Endothelial cell of umbilical vein (primary cell): ENCODE measurements at regions not wholly inside any gene's neighbourhood (a gene's known extent, or its start where the extent isn't known, plus 50 kb on each side); places are given as distances from the start of the nearest gene placed in this dataset.

Source experiments
- BruUV-seq: library from RNA; stranded (reverse); fragments of 400-500 nt; replicated peaks from 2 replicates; lab custom pipeline; 2021; lab: Mats Ljungman, UMichigan
- CTCF ChIA-PET: fragments of 300-600, 350-600 bp; sonication (Branson Sonifier 250); formaldehyde crosslinking; loops from one replicate; lab custom pipeline; 2021; ENCODE audit warnings: antibody characterized with exemption, inconsistent platforms; lab: Charles Lee
- POLR2A ChIA-PET: fragments of 300-600, 350-600 bp; sonication (Branson Sonifier 250); formaldehyde crosslinking; loops from one replicate; lab custom pipeline; 2021; ENCODE audit warnings: antibody characterized with exemption, inconsistent platforms; lab: Charles Lee
- DNase-seq: peaks from one replicate; pipeline ENCODE4 v3.0.0-alpha.2; 2011; ENCODE audit warnings: low read depth, low spot score
- FAIRE-seq: peaks from 2 replicates; lab custom pipeline; 2011; peaks lifted over from hg19 to GRCh38; lab: Jason Lieb, UNC
- H2AFZ ChIP-seq: 2 replicates; pipeline ENCODE4 v1.6.0; 2012; ENCODE audit warnings: low read depth, low read length, control low read depth, inconsistent platforms
- H3K27ac ChIP-seq: 2 replicates; pipeline ENCODE4 v1.5.1; 2011; ENCODE audit warnings: low read depth, mild to moderate bottlenecking, control low read depth, low read length, moderate library complexity; ENCODE audit not compliant: insufficient read depth
- H3K27me3 ChIP-seq, 2 experiments: 2 replicates each; pipeline versions ENCODE4 v1.6.0 to v1.6.1; 2011; ENCODE audit warnings: low read length in 2 of 2, mixed read lengths in 1 of 2; ENCODE audit not compliant: control insufficient read depth in 2 of 2, insufficient read depth in 2 of 2
- H3K36me3 ChIP-seq, 2 experiments: 2 replicates in 1 of 2; 3 replicates in 1 of 2; pipeline ENCODE4 v1.5.1; 2011; ENCODE audit warnings: low read length in 2 of 2, mild to moderate bottlenecking in 1 of 2, moderate library complexity in 1 of 2; ENCODE audit not compliant: control insufficient read depth in 2 of 2, insufficient read depth in 2 of 2; ENCODE audit errors: extremely low read depth in 1 of 2
- H3K4me1 ChIP-seq: 3 replicates; pipeline ENCODE4 v1.5.1; 2011; ENCODE audit warnings: mild to moderate bottlenecking, low read length; ENCODE audit not compliant: control insufficient read depth, insufficient read depth; ENCODE audit errors: extremely low read depth
- H3K4me2 ChIP-seq: 2 replicates; pipeline ENCODE4 v1.6.1; 2011; ENCODE audit warnings: low read length, control low read depth, mixed read lengths; ENCODE audit not compliant: insufficient read depth
- H3K4me3 ChIP-seq, 3 experiments: fragments of 200-600 bp in 1 of 3; sonication (generic), shearing (Covaris generic) in 1 of 3; replicated peaks in 1 of 3; 2 replicates each; pipeline ENCODE4 v1.5.1; 2011 to 2016; ENCODE audit warnings: control low read depth in 3 of 3, low read length in 3 of 3, mild to moderate bottlenecking in 2 of 3, inconsistent platforms in 1 of 3, low read depth in 1 of 3, moderate library complexity in 1 of 3; ENCODE audit not compliant: insufficient read depth in 1 of 3
- H3K79me2 ChIP-seq: 2 replicates; pipeline ENCODE4 v1.6.0; 2012; ENCODE audit warnings: low read length, inconsistent platforms; ENCODE audit not compliant: control insufficient read depth, insufficient read depth
- H3K9ac ChIP-seq: replicated peaks from 2 replicates; pipeline ENCODE3; 2011; ENCODE audit warnings: low read length, control low read depth; ENCODE audit not compliant: insufficient read depth; ENCODE audit errors: extremely low read depth
- H3K9me1 ChIP-seq: replicated peaks from 3 replicates; pipeline ENCODE4 v1.6.0; 2011; ENCODE audit warnings: mild to moderate bottlenecking, low read length; ENCODE audit not compliant: control insufficient read depth, insufficient read depth; ENCODE audit errors: extremely low read depth
- H3K9me3 ChIP-seq: replicated peaks from 2 replicates; pipeline ENCODE4 v1.5.1; 2012; ENCODE audit warnings: low read length, inconsistent platforms; ENCODE audit not compliant: control insufficient read depth, insufficient read depth
- H4K20me1 ChIP-seq: replicated peaks from 2 replicates; pipeline ENCODE3; 2011; ENCODE audit warnings: mild to moderate bottlenecking, low read length; ENCODE audit not compliant: control insufficient read depth, insufficient read depth; ENCODE audit errors: extremely low read depth
- EZH2 ChIP-seq: IDR thresholded peaks from 2 replicates; pipeline ENCODE4 v1.6.1; 2012; ENCODE audit warnings: borderline replicate concordance, low read depth, mild to moderate bottlenecking, moderate library complexity, low read length, inconsistent platforms; ENCODE audit not compliant: severe bottlenecking
- FOS ChIP-seq: IDR thresholded peaks from 2 replicates; pipeline ENCODE4 v1.6.1; 2011; ENCODE audit warnings: mild to moderate bottlenecking, low read length, moderate library complexity, borderline replicate concordance; ENCODE audit not compliant: insufficient read depth
- GATA2 ChIP-seq: IDR thresholded peaks from 2 replicates; pipeline ENCODE4 v1.7.0; 2011; ENCODE audit warnings: low read depth, mild to moderate bottlenecking, moderate library complexity, mixed read lengths, low read length; ENCODE audit not compliant: insufficient read length, insufficient read depth
- JUN ChIP-seq: IDR thresholded peaks from 2 replicates; pipeline ENCODE4 v1.6.1; 2011; ENCODE audit warnings: borderline replicate concordance, low read depth; ENCODE audit not compliant: insufficient read length, insufficient read depth
- MYC ChIP-seq: IDR thresholded peaks from one replicate; pipeline ENCODE4 v1.6.1; 2011; ENCODE audit warnings: mild to moderate bottlenecking, low read depth, low read length
- POLR2A ChIP-seq: IDR thresholded peaks from 2 replicates; pipeline ENCODE4 v1.6.1; 2012; ENCODE audit warnings: low read depth, mild to moderate bottlenecking, control low read depth, low read length
- POLR2AphosphoS5 ChIP-seq: IDR thresholded peaks from 2 replicates; pipeline ENCODE4 v1.6.1; 2012; ENCODE audit warnings: low read depth, mild to moderate bottlenecking, control low read depth, low read length, moderate library complexity; ENCODE audit not compliant: insufficient read depth
- dilution Hi-C: fragments of 300-500 bp; cut with MboI; formaldehyde crosslinking; loops from one replicate; pipeline ENCODE4 v1.15.0; 2019; ENCODE audit warnings: low sequenced_read_pairs; ENCODE audit not compliant: extremely low pct_ligation_motif_present
- intact Hi-C: fragments of 100-400 bp; cut with micrococcal nuclease; formaldehyde crosslinking; loops from one replicate; pipeline ENCODE4 v1.10.0; 2022
- TF ChIP-seq, protein P1 (sequence below), 2 donors: IDR thresholded peaks; 1 replicate in 1 of 2; 2 replicates in 1 of 2; pipeline ENCODE4 v1.5.1; 2011; ENCODE audit warnings: low read length in 2 of 2, mild to moderate bottlenecking in 2 of 2, moderate library complexity in 2 of 2, control low read depth in 1 of 2, inconsistent platforms in 1 of 2, low read depth in 1 of 2; ENCODE audit not compliant: insufficient read depth in 1 of 2; ENCODE audit errors: extremely low read depth in 1 of 2
- TF ChIP-seq, protein P2 (sequence below): IDR thresholded peaks from 2 replicates; pipeline ENCODE4 v1.6.1; 2011; ENCODE audit not compliant: insufficient read depth, insufficient read length

DNA sequence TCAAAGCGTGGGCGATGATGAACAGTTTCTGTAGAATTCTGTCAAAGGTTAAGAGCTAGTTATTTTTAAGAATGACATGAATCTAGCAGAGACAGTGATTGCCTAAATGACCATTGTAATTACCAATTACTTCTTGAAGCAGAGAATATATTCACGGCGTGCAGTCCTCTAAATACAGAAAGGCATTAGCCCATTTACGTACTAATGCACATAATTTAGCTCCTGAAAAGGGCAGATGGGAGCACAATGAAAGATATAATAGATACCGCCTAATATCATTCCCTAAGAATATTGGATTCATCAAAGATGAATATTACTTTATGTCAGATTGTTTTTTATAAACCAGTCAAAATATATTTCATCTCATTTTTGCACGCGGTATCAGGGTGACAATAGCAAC, 212.4 kb downstream of the URI1 start:
- dilution Hi-C loops (no loop called here), intact Hi-C loops (no loop called here)
- no peaks in the 10 kb centered on the region for H3K27me3 ChIP-seq
- no peak overlapping the region for H3K4me2 ChIP-seq
- no peak for TF ChIP-seq POLR2AphosphoS5
- TF ChIP-seq, protein P1, sequence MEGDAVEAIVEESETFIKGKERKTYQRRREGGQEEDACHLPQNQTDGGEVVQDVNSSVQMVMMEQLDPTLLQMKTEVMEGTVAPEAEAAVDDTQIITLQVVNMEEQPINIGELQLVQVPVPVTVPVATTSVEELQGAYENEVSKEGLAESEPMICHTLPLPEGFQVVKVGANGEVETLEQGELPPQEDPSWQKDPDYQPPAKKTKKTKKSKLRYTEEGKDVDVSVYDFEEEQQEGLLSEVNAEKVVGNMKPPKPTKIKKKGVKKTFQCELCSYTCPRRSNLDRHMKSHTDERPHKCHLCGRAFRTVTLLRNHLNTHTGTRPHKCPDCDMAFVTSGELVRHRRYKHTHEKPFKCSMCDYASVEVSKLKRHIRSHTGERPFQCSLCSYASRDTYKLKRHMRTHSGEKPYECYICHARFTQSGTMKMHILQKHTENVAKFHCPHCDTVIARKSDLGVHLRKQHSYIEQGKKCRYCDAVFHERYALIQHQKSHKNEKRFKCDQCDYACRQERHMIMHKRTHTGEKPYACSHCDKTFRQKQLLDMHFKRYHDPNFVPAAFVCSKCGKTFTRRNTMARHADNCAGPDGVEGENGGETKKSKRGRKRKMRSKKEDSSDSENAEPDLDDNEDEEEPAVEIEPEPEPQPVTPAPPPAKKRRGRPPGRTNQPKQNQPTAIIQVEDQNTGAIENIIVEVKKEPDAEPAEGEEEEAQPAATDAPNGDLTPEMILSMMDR (IDR thresholded peaks at IDR 0.05; ENCODE audit: extremely low read depth in 1 of 2, insufficient read depth in 1 of 2, low read depth in 1 of 2, low read length in 2 of 2), result no peak
- no peak for TF ChIP-seq GATA2
- TF ChIP-seq MYC, result no peak
- TF ChIP-seq JUN, result no peak
- no peak for TF ChIP-seq FOS
- no peak for TF ChIP-seq EZH2
- TF ChIP-seq POLR2A, result no peak
- TF ChIP-seq, protein P2, sequence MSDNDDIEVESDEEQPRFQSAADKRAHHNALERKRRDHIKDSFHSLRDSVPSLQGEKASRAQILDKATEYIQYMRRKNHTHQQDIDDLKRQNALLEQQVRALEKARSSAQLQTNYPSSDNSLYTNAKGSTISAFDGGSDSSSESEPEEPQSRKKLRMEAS, result no peak
- no peak overlapping the region for H3K27ac ChIP-seq
- no peaks in the 10 kb centered on the region for H3K4me1 ChIP-seq
- POLR2A ChIA-PET, result no interaction called here
- H3K9ac ChIP-seq, result no peak overlapping the region
- BruUV-seq, result no TSS peak
- peaks cover 4% of the 10 kb centered on the region for H3K9me3 ChIP-seq
- no peak for FAIRE-seq
- H2AFZ ChIP-seq, result no peak overlapping the region
- no peaks in the 10 kb centered on the region for H3K79me2 ChIP-seq
- H4K20me1 ChIP-seq, result no peaks in the 10 kb centered on the region
- H3K9me1 ChIP-seq, result no peaks in the 10 kb centered on the region
- DNase-seq, result no peak
- H3K4me3 ChIP-seq, result no peak overlapping the region
- H3K36me3 ChIP-seq, result no peaks in the 10 kb centered on the region
- CTCF ChIA-PET, result no interaction called here
